ENCODE measurements at regions not wholly inside any gene's neighbourhood (a gene's known extent, or its start where the extent isn't known, plus 50 kb on each side); places are given as distances from the start of the nearest gene placed in this dataset.
"Not testable (repeated sequence)": the region's sequence is repeated elsewhere in the genome, so short reads cannot be mapped to it uniquely, and the experiment has no call there.

GRCh38 chr7:92972441-92972840 lies 136.1 kb upstream of the CDK6 start:
- DNase-seq (ENCODE audit: low read depth) = no peak

- DNase-seq (ENCODE audit: low read depth) = no peak
These were observed 132.7 kb upstream of the CDK6 start for GRCh38 chr7:92969061-92969460.

GRCh38 chr7:92968502-92968901 lies 132.1 kb upstream of the CDK6 start:
- no peak for DNase-seq (ENCODE audit: low read depth)

GRCh38 chr7:92967238-92967637 lies 130.9 kb upstream of the CDK6 start:
- DNase-seq (ENCODE audit: low read depth) = no peak

DNA sequence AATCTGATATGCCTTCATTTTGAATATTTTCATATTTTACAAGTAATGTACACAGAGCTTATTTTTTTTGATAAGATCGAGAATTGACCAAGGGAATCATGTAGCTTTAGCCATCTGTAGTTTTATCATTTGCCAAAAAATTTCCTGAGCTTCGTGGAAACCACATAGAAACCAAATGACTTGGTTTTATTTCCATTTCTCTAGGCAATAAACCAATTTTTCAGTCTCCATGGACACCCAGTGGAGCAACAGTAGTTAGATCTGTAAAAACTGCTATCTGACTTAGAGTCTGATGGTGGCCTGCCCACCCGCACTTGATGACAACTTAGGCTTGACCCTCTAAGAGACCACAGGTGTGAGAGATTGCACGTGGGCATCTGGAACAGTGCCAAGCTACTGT lies 127.8 kb upstream of the CDK6 start:
- no peak for DNase-seq (ENCODE audit: low read depth)

GRCh38 chr7:92963566-92963965 lies 127.2 kb upstream of the CDK6 start:
- no peak for DNase-seq (ENCODE audit: low read depth)

DNA sequence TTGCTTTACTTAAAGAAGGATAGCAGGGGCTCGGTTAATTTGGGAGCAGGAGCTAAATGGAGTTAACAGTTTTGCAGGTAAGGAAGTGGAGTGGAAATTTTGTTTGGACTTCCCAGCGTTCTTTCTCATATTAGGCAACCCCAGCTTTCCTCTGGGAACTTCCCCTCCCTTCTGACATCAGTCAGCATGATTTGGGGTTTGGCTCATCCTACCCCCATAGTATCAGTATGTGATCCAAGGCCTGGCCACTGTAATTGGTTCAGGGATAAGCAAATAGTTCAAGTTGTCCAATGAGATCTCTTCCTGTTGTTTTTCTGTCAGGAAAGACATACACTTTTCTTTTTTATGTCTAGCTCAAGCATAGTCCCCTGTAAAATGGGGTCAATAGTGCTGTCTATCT lies 125.6 kb upstream of the CDK6 start:
- DNase-seq (ENCODE audit: low read depth) = no peak

DNA sequence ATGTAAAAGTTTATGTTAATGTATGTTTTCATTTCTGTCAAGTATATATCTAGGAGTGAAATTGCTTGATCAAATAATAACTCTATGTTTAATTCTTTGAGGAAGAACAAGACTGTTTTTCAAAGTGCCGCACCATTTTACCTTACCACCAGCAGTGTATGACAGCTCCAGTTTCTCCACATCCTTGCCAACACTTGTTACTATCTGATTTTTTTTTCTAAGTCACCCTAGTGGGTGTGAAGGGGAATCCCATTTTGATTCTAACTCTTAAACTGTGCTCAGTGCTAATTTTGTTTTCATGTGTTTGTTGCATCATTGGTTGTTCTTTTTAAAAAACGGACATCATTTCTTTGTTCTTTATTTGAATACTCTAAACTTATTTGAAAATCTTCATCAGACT lies 120.2 kb upstream of the CDK6 start:
- DNase-seq (ENCODE audit: low read depth) = no peak

GRCh38 chr7:92955081-92955480 lies 118.7 kb upstream of the CDK6 start:
- DNase-seq (ENCODE audit: low read depth) = no peak

- no peak for DNase-seq (ENCODE audit: low read depth)
These were observed 117.3 kb upstream of the CDK6 start for GRCh38 chr7:92953657-92954056.

DNA sequence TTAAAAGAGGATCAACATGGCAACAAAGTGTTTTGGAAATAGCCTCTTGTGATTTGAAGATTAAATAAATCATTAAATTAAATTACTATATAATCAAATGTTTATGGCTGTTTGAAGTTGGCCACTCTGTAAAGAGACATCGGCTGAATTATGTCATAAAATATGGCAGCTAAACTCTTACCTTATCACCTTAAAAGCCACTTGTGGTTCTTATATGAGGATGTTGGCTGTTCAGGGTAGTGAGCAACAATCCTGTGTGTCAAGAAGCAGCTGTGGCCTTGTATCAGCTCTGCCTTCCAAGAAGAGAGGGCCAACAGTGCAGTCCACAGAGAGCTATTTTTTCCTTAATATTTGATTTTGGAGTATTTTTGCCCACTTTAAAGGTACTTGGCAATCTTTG lies 113.4 kb upstream of the CDK6 start:
- DNase-seq (ENCODE audit: low read depth) = no peak

DNA sequence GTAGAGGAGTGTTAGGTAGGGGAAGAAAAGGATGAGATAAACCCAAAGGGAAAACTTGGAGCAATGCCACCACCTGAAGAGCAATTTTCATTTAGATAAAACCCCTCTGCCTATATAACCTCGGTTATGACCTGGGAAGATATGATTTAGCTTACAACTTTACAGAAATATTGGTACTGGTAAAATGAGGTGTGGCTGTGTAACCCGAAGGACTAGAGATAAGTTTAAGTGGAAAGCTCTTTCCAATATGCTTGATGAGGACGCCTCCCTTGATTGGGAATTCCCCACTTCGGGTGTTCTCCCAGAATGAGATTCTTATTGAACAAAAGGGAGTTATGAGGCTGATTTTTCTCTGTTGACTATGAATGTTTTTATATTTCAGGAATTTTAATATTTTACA lies 109.5 kb upstream of the CDK6 start:
- no peak for DNase-seq (ENCODE audit: low read depth)

DNA sequence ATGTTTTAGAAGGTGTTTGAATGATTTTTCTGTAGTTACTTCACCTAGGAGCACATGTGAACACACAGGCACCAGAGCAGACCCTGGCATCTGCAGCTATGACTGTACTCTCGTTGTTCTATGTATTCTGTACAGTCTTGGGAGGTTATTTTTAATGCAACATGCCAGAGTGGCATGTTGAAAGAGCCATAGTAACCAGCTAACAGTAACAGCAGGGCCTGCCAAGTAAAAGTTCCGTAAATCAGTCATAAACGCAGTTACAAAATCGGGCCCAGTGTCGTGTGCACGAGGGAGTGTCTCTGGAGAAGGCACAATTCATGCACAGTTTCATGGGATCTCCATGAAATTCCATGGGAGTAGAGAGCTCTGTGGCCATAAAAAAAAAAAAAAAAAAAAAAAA lies 108.3 kb upstream of the CDK6 start:
- DNase-seq (ENCODE audit: low read depth) = no peak

DNA sequence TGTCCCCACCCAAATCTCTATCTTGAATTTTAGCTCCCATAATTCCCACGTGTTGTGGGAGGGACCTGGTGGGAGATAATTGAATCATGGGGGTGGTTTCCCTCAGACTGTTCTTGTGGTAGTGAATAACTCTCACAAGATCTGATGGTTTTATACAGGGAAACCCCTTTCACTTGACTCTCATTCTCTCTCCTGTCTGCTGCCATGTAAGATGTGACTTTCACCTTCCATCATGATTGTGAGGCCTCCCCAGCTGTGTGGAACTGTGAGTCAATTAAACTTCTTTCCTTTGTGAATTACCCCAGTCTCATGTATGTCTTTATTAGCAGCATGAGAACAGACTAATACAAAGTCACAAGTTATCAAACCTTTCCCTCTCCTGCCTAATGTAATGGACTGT lies 106.3 kb upstream of the CDK6 start:
- not testable (repeated sequence) for DNase-seq (ENCODE audit: low read depth)

DNA sequence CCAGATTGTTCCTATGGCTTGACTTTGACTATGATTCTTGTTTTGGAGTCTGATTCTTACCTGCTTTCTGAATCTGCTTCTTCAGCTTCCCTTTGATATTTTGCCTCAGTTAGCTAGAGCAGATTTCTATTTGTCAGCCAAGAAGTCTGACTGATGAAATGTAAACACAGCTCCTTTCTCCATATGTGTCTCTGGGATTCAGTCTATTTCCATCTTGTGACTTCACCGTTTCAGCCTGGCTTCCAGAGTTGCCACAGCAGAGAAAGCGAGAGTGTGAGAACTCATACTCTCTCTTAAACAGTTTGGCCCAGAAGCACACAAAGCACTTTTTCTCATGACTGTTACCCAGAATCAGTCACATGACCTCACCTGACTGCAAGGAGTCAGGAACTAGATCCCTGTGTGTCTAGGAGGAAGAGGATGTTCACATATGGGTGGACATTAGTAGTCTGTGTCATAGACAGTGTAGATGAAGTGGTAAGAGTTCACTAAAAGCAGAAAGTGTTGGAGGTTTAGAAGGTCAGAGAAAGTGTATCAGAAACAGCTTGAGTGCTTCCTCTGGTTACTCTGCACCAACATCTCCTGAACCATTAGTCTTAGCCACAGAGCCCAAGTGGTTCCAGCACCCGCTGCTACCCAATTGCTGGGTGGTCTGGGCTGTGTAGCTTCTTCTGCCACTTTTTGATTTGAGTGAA lies 103.4 kb upstream of the CDK6 start:
- no peak for DNase-seq (ENCODE audit: low read depth)

GRCh38 chr7:92934096-92934495 lies 97.7 kb upstream of the CDK6 start:
- DNase-seq (ENCODE audit: low read depth) = no peak

DNA sequence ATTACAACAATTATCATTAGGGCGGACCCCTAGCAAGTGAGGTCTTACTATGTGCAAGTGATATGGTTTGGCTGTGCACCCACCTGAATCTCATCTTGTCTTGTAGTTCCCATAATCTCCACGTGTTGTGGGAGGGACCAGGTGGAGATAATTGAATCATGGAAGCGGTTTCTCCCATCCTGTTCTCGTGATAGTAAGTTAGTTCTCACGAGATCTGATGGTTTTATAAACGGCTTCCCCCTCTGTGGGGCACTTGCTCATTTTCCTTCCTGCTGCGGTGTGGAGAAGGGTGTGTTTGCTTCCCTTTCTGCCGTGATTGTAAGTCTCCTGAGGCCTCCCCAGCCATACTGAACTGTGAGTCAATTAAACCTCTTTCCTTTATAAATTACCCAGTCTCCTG lies 96.1 kb upstream of the CDK6 start:
- DNase-seq (ENCODE audit: low read depth) = no peak

DNA sequence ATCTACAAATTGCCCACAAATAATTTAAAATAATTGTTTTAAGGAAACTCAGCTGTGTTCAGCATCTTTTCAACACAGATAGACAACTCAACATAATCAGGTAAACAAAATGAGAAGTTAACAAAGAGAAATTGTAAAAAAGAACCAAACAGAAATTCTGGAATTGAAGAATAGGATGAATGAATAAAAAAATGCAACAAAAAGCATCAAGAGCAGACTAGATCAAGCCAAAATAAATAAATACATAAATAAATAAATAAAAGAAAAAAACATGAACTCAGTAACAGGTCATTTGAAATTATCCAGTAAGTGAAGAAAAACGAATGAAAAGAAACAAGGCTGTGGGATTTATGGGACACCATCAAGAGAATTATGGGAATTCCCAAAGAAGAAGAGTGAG lies 94.0 kb upstream of the CDK6 start:
- no peak for DNase-seq (ENCODE audit: low read depth)

- no peak for DNase-seq (ENCODE audit: low read depth)
These were observed 90.3 kb upstream of the CDK6 start for GRCh38 chr7:92926697-92927044.

GRCh38 chr7:92925876-92926696 lies 89.7 kb upstream of the CDK6 start:
- DNase-seq (ENCODE audit: low read depth) = no peak

GRCh38 chr7:92924800-92925199 lies 88.4 kb upstream of the CDK6 start:
- DNase-seq (ENCODE audit: low read depth) = no peak

DNA sequence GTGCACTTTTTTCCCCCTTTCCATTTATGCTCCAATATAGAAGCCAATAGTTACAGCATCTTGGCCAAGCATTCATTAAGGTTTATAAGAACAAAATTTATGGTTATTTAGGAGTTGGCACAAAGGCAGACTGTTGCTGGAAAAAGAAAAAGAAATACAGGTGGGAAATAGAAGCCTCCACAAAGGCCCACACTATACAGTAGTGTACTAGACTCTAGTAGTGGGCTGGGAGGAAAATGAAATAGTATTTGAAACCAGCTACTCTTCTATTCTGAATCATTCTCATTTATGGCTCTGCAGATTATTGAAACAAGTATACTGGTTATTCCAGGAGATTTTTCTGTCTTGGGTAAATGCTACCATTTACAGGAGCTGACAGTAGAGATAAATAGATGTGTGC lies 80.9 kb upstream of the CDK6 start:
- no peak for DNase-seq (ENCODE audit: low read depth)

DNA sequence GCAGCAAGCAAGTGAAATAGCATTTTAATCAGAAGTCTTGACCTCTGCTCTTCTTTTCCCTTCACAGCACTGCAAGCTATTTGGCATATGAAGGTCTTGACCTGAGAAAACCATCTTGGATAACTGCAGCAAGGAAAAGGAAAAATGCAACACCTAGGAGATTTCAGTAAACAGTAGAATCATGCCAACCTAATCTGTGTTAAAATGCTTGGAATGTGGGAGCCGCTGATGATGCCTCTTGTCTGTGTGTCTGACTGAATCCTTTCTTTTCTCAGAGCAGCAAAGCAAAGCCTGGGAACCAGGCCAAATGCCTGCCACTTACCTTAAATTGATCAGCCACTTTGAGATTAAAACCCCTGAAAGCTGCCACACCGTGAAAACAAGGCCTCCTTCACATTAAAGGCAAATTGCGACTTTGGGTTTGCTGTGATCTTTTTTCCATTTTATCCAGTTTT lies 80.4 kb upstream of the CDK6 start:
- no peak for DNase-seq (ENCODE audit: low read depth)

DNA sequence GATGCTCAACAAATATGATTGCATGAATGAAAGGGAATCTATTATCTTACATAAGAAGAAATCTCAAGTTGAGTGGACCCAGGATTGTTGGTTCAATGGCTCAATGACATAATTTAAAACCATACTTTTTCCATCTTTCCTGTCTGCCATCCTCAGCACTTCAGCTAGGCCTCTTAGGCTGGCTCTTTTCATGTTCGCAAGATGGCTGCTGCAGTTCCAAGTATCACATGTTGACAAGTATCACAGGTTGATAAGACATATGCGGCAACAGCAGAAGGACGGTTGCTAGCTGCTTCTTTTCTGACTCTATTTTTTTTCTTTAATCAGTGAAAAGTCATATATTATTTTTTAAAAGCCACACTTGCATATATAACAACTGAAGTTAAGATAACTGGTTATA lies 79.0 kb upstream of the CDK6 start:
- DNase-seq (ENCODE audit: low read depth) = no peak

Data from T-helper 22 cell (primary cell).